PC-9 (cell line): ENCODE measurements at regions not wholly inside any gene's neighbourhood (a gene's known extent, or its start where the extent isn't known, plus 50 kb on each side); places are given as distances from the start of the nearest gene placed in this dataset.

Source experiments
- BruUV-seq: library from RNA; stranded (reverse); fragments of 400-500 nt; replicated peaks from 2 replicates; lab custom pipeline; 2021; lab: Mats Ljungman, UMichigan
- CTCF ChIA-PET: fragments of 300-600 bp; sonication (Branson Sonifier 250); formaldehyde crosslinking; loops from one replicate; lab custom pipeline; 2022; ENCODE audit warnings: antibody characterized with exemption; lab: Charles Lee
- POLR2A ChIA-PET: fragments of 300-600 bp; sonication (Branson Sonifier 250); formaldehyde crosslinking; loops from one replicate; lab custom pipeline; 2022; ENCODE audit warnings: antibody characterized with exemption; ENCODE audit not compliant: unreplicated experiment; lab: Charles Lee
- DNase-seq, 2 experiments: peaks; one replicate each; pipeline versions ENCODE4 v3.0.0 to v3.0.0-alpha.2; 2015 to 2022; ENCODE audit warnings: mixed read lengths in 1 of 2
- H2AFZ ChIP-seq: fragments of 200-600 bp; sonication (generic); 2 replicates; pipeline ENCODE4 v1.8.1; 2017; ENCODE audit warnings: antibody characterized with exemption
- H3F3A ChIP-seq: fragments of 200-600 bp; sonication (generic); 2 replicates; pipeline ENCODE4 v1.8.1; 2017; ENCODE audit warnings: antibody characterized with exemption, mild to moderate bottlenecking, low read depth; ENCODE audit not compliant: insufficient read depth
- H3K27ac ChIP-seq: fragments of 200-600 bp; sonication (generic); 2 replicates; pipeline ENCODE4 v1.6.1; 2016; ENCODE audit warnings: mixed run types
- H3K27me3 ChIP-seq: fragments of 200-600 bp; sonication (generic); 2 replicates; pipeline ENCODE4 v1.6.1; 2016; ENCODE audit warnings: low read depth, mixed run types; ENCODE audit not compliant: insufficient read depth
- H3K36me3 ChIP-seq: fragments of 200-600 bp; sonication (generic); 2 replicates; pipeline ENCODE4 v1.6.1; 2016; ENCODE audit warnings: low read depth, mixed run types
- H3K4me1 ChIP-seq: fragments of 200-600 bp; sonication (generic); replicated peaks from 2 replicates; pipeline ENCODE4 v1.6.1; 2016; ENCODE audit warnings: mixed run types; ENCODE audit not compliant: insufficient read depth
- H3K4me2 ChIP-seq: fragments of 200-600 bp; sonication (generic); 2 replicates; pipeline ENCODE4 v1.6.1; 2017; ENCODE audit warnings: mixed run types
- H3K4me3 ChIP-seq: fragments of 200-600 bp; sonication (generic); 2 replicates; pipeline ENCODE4 v1.6.1; 2016; ENCODE audit warnings: mixed run types
- H3K79me2 ChIP-seq: fragments of 200-600 bp; sonication (generic); 2 replicates; pipeline ENCODE4 v1.6.1; 2017; ENCODE audit warnings: low read depth, mixed run types
- H3K9me2 ChIP-seq: fragments of 200-600 bp; sonication (generic); 2 replicates; pipeline ENCODE4 v1.8.1; 2017; ENCODE audit warnings: mild to moderate bottlenecking; ENCODE audit not compliant: insufficient read depth
- H3K9me3 ChIP-seq: fragments of 200-600 bp; sonication (generic); 2 replicates; pipeline ENCODE4 v1.8.1; 2016; ENCODE audit warnings: low read depth; ENCODE audit not compliant: insufficient read depth
- H4K20me1 ChIP-seq: fragments of 200-600 bp; sonication (generic); 2 replicates; pipeline ENCODE4 v1.8.1; 2017; ENCODE audit not compliant: insufficient read depth
- CTCF ChIP-seq: fragments of 200-600 bp; sonication (generic); conservative IDR thresholded peaks from 2 replicates; pipeline ENCODE4 v1.6.1; 2017; ENCODE audit warnings: mixed run types, antibody characterized with exemption, mild to moderate bottlenecking, moderate library complexity
- EZH2 ChIP-seq: fragments of 200-600 bp; sonication (generic); IDR thresholded peaks from 2 replicates; pipeline ENCODE4 v1.8.0; 2017; ENCODE audit warnings: antibody characterized with exemption, low read depth
- intact Hi-C: fragments of 100-400 bp; cut with micrococcal nuclease; formaldehyde crosslinking; loops from one replicate; pipeline ENCODE4 v1.10.0; 2022; ENCODE audit not compliant: unreplicated experiment

GRCh38 chrX:140157143-140157542 lies 191.8 kb upstream of the CXorf66 start:
- H3K79me2 ChIP-seq = no peaks in the 10 kb centered on the region
- POLR2A ChIA-PET = no interaction called here
- H3K9me3 ChIP-seq = no peaks in the 10 kb centered on the region
- H3K4me2 ChIP-seq = no peak overlapping the region
- no peaks in the 10 kb centered on the region for H3F3A ChIP-seq
- CTCF ChIA-PET = no interaction called here
- no peaks in the 10 kb centered on the region for H3K9me2 ChIP-seq
- intact Hi-C loops = no loop called here
- no peak overlapping the region for H3K4me3 ChIP-seq
- H3K27me3 ChIP-seq = peaks cover 30% of the 10 kb centered on the region; the same call in 1 of the 2 replicates
- no peak overlapping the region for H2AFZ ChIP-seq
- H3K4me1 ChIP-seq = no peaks in the 10 kb centered on the region
- DNase-seq = no peak
- H3K36me3 ChIP-seq = no peaks in the 10 kb centered on the region
- H4K20me1 ChIP-seq = no peaks in the 10 kb centered on the region
- H3K27ac ChIP-seq = no peak overlapping the region
- TF ChIP-seq EZH2 (no peak), CTCF (no peak)
- BruUV-seq = no TSS peak

- DNase-seq = no peak
- H4K20me1 ChIP-seq = no peaks in the 10 kb centered on the region
- no peak overlapping the region for H3K4me2 ChIP-seq
- no peaks in the 10 kb centered on the region for H3K4me1 ChIP-seq
- intact Hi-C loops = no loop called here
- H3K9me3 ChIP-seq = no peaks in the 10 kb centered on the region
- H2AFZ ChIP-seq = no peak overlapping the region
- H3K27me3 ChIP-seq = no peaks in the 10 kb centered on the region; the same call in 1 of the 2 replicates
- CTCF ChIA-PET = no interaction called here
- no peaks in the 10 kb centered on the region for H3K9me2 ChIP-seq
- H3K36me3 ChIP-seq = no peaks in the 10 kb centered on the region
- H3F3A ChIP-seq = no peaks in the 10 kb centered on the region
- no peaks in the 10 kb centered on the region for H3K79me2 ChIP-seq
- no peak overlapping the region for H3K27ac ChIP-seq
- no peak for TF ChIP-seq CTCF
- TF ChIP-seq EZH2 = no peak
- POLR2A ChIA-PET = no interaction called here
- BruUV-seq = no TSS peak
- no peak overlapping the region for H3K4me3 ChIP-seq
Measured at GRCh38 chrX:140151316-140151715, 186.0 kb upstream of the CXorf66 start.

GRCh38 chrX:140149761-140150160 lies 184.4 kb upstream of the CXorf66 start:
- H3K4me1 ChIP-seq = no peaks in the 10 kb centered on the region
- CTCF ChIA-PET = no interaction called here

More at GRCh38 chrX:140149761-140150160, 184.4 kb upstream of the CXorf66 start:
- Histone ChIP-seq H3K9me2 (no peaks in the 10 kb centered on the region), H4K20me1 (no peaks in the 10 kb centered on the region), H3K79me2 (no peaks in the 10 kb centered on the region), H3K27me3 (no peaks in the 10 kb centered on the region), H3K27ac (no peak overlapping the region), H3K4me3 (no peak overlapping the region), H3K36me3 (no peaks in the 10 kb centered on the region), H3K9me3 (no peaks in the 10 kb centered on the region), H2AFZ (no peak overlapping the region), H3F3A (no peaks in the 10 kb centered on the region), H3K4me2 (no peak overlapping the region)
- BruUV-seq = no TSS peak
- DNase-seq = no peak
- intact Hi-C loops = no loop called here
- TF ChIP-seq EZH2 (no peak), CTCF (no peak)
- POLR2A ChIA-PET = no interaction called here
